Urinary bladder (tissue), 3 donors: ENCODE measurements at regions not wholly inside any gene's neighbourhood (a gene's known extent, or its start where the extent isn't known, plus 50 kb on each side); places are given as distances from the start of the nearest gene placed in this dataset.
"Not testable (repeated sequence)": the region's sequence is repeated elsewhere in the genome, so short reads cannot be mapped to it uniquely, and the experiment has no call there.

ENCODE experiments used
- DNase-seq: peaks from one replicate; pipeline ENCODE4 v3.0.0-alpha.2; 2015; ENCODE audit errors: extremely low spot score
- H3K27ac ChIP-seq: one replicate; pipeline ENCODE4 v1.5.1; 2013; ENCODE audit warnings: low read depth, mild to moderate bottlenecking, moderate library complexity
- H3K36me3 ChIP-seq: one replicate; pipeline ENCODE4 v1.6.1; 2013; ENCODE audit warnings: mild to moderate bottlenecking, moderate library complexity; ENCODE audit not compliant: insufficient read depth
- H3K4me1 ChIP-seq: one replicate; pipeline ENCODE4 v1.6.1; 2013; ENCODE audit warnings: mild to moderate bottlenecking, moderate library complexity; ENCODE audit not compliant: insufficient read depth
- H3K4me3 ChIP-seq: one replicate; pipeline ENCODE4 v1.5.1; 2013; ENCODE audit warnings: low read depth, low read length
- WGBS: extraction: QIAGEN DNeasy Blood & Tissue Kit; methylation state at CpG from one replicate; pipeline ENCODE4 v1.1.7; 2013; 5-methylcytosine and 5-hydroxymethylcytosine counted together
- donor health status: healthy with polysubstance abuse.
- donor health status: healthy.

GRCh38 chr1:244332761-244333160 lies 118.9 kb downstream of the ADSS2 start:
- WGBS = 93% methylated on average over 2 of the region's 2 CpGs
- not testable (repeated sequence) for H3K27ac ChIP-seq, H3K4me3 ChIP-seq, H3K36me3 ChIP-seq, DNase-seq, H3K4me1 ChIP-seq

- not testable (repeated sequence) for H3K36me3 ChIP-seq, H3K4me1 ChIP-seq, H3K4me3 ChIP-seq, DNase-seq, H3K27ac ChIP-seq
- WGBS = 91% methylated on average over 2 of the region's 2 CpGs
Measured at GRCh38 chr1:244334315-244334714, 117.4 kb downstream of the ADSS2 start.

- not testable (repeated sequence) for H3K4me1 ChIP-seq, DNase-seq, H3K36me3 ChIP-seq, H3K27ac ChIP-seq, H3K4me3 ChIP-seq
- WGBS = 94% methylated on average over 4 of the region's 4 CpGs
Measured at GRCh38 chr1:244334842-244335241, 116.9 kb downstream of the ADSS2 start.

GRCh38 chr1:244335456-244335855 lies 116.3 kb downstream of the ADSS2 start:
- DNase-seq = no peak
- no peak overlapping the region for H3K4me3 ChIP-seq
- no peaks in the 10 kb centered on the region for H3K4me1 ChIP-seq
- no peak overlapping the region for H3K27ac ChIP-seq
- no peaks in the 10 kb centered on the region for H3K36me3 ChIP-seq
- WGBS = 73% methylated on average over 7 of the region's 7 CpGs

GRCh38 chr1:244336232-244336899 lies 115.3 kb downstream of the ADSS2 start:
- DNase-seq = no peak
- Histone ChIP-seq H3K36me3 (no peaks in the 10 kb centered on the region), H3K27ac (no peak overlapping the region), H3K4me3 (no peak overlapping the region), H3K4me1 (no peaks in the 10 kb centered on the region)
- WGBS = 86% methylated on average over 12 of the region's 12 CpGs

- H3K36me3 ChIP-seq = no peaks in the 10 kb centered on the region
- DNase-seq = no peak
- no peak overlapping the region for H3K4me3 ChIP-seq
- no peak overlapping the region for H3K27ac ChIP-seq
- WGBS = 95% methylated on average over 3 of the region's 3 CpGs
- H3K4me1 ChIP-seq = no peaks in the 10 kb centered on the region
Measured at GRCh38 chr1:244337839-244338238, 113.9 kb downstream of the ADSS2 start.

GRCh38 chr1:244339073-244339692 lies 112.5 kb downstream of the ADSS2 start:
- DNase-seq = no peak
- no peak overlapping the region for H3K4me3 ChIP-seq
- no peak overlapping the region for H3K27ac ChIP-seq
- no peaks in the 10 kb centered on the region for H3K36me3 ChIP-seq
- H3K4me1 ChIP-seq = no peaks in the 10 kb centered on the region
- WGBS = 83% methylated on average over 11 of the region's 11 CpGs

- no peaks in the 10 kb centered on the region for H3K36me3 ChIP-seq
- H3K27ac ChIP-seq = no peak overlapping the region
- DNase-seq = no peak
- no peaks in the 10 kb centered on the region for H3K4me1 ChIP-seq
- no peak overlapping the region for H3K4me3 ChIP-seq
- WGBS = 82% methylated on average over 7 of the region's 7 CpGs
Measured at GRCh38 chr1:244339776-244340175, 111.9 kb downstream of the ADSS2 start.

- no peaks in the 10 kb centered on the region for H3K4me1 ChIP-seq
- no peak overlapping the region for H3K27ac ChIP-seq
- no peak overlapping the region for H3K4me3 ChIP-seq
- no peak for DNase-seq
- WGBS = 82% methylated on average over 14 of the region's 14 CpGs
- H3K36me3 ChIP-seq = no peaks in the 10 kb centered on the region
Measured at GRCh38 chr1:244340396-244340795, 111.3 kb downstream of the ADSS2 start.

GRCh38 chr1:244341455-244342450 lies 110.0 kb downstream of the ADSS2 start:
- H3K4me1 ChIP-seq = no peaks in the 10 kb centered on the region
- H3K27ac ChIP-seq = no peak overlapping the region
- no peak for DNase-seq
- no peak overlapping the region for H3K4me3 ChIP-seq
- no peaks in the 10 kb centered on the region for H3K36me3 ChIP-seq
- 50% methylated on average over 16 of the region's 16 CpGs for WGBS

- no peak for DNase-seq
Measured at GRCh38 chr1:244344001-244344400, 107.7 kb downstream of the ADSS2 start.

GRCh38 chr1:244346972-244347618 lies 104.6 kb downstream of the ADSS2 start:
- no peaks in the 10 kb centered on the region for H3K36me3 ChIP-seq
- H3K4me1 ChIP-seq = no peaks in the 10 kb centered on the region
- no peak overlapping the region for H3K4me3 ChIP-seq
- no peak overlapping the region for H3K27ac ChIP-seq
- no peak for DNase-seq
- WGBS = 64% methylated on average over 6 of the region's 6 CpGs

More at GRCh38 chr1:244344001-244344400, 107.7 kb downstream of the ADSS2 start:
- no peaks in the 10 kb centered on the region for H3K4me1 ChIP-seq
- no peak overlapping the region for H3K4me3 ChIP-seq
- 90% methylated on average over 6 of the region's 6 CpGs for WGBS
- no peak overlapping the region for H3K27ac ChIP-seq
- H3K36me3 ChIP-seq = no peaks in the 10 kb centered on the region

- H3K4me3 ChIP-seq = no peak overlapping the region
- no peak for DNase-seq
- 36% methylated on average over 3 of the region's 3 CpGs for WGBS
- no peak overlapping the region for H3K27ac ChIP-seq
- H3K4me1 ChIP-seq = no peaks in the 10 kb centered on the region
- H3K36me3 ChIP-seq = no peaks in the 10 kb centered on the region
Measured at GRCh38 chr1:244347942-244348341, 103.8 kb downstream of the ADSS2 start.
